ENCODE measurements at regions not wholly inside any gene's neighbourhood (a gene's known extent, or its start where the extent isn't known, plus 50 kb on each side); places are given as distances from the start of the nearest gene placed in this dataset.

DNA sequence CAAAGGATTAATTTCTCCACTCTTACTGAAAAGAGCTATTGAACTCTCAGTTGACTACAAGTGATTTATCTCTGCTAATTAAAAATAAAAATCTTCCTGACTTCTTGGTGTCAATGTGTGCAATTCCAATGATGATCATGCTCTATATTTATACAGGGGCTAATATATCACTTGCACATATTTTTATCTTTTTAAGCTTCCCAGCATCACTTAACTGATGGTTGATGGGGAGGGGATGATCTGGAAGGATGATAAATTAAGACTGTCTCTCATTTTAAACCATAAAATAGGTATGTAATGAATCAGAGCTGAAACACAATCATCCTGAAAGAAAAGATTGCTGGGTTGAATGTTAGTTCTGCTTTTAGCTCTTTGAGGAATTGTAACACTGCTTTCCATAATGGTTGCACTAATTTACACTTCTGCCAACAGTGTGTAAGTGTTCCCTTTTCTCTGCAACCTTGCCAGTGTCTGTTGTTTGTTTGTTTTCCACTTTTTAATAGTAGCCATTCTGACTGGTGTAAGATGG, 169.6 kb upstream of the ECI2 start:
- TF ChIP-seq, protein P1, sequence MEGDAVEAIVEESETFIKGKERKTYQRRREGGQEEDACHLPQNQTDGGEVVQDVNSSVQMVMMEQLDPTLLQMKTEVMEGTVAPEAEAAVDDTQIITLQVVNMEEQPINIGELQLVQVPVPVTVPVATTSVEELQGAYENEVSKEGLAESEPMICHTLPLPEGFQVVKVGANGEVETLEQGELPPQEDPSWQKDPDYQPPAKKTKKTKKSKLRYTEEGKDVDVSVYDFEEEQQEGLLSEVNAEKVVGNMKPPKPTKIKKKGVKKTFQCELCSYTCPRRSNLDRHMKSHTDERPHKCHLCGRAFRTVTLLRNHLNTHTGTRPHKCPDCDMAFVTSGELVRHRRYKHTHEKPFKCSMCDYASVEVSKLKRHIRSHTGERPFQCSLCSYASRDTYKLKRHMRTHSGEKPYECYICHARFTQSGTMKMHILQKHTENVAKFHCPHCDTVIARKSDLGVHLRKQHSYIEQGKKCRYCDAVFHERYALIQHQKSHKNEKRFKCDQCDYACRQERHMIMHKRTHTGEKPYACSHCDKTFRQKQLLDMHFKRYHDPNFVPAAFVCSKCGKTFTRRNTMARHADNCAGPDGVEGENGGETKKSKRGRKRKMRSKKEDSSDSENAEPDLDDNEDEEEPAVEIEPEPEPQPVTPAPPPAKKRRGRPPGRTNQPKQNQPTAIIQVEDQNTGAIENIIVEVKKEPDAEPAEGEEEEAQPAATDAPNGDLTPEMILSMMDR (IDR thresholded peaks at IDR 0.05; ENCODE audit: insufficient read depth, low read length, missing control alignments), result no peak
- ChIA-PET CTCF (interaction anchor here (1.2 kb wide), 1 partner anchor 633 kb away, joined by 3 read pairs; no protein-coding TSS in a partner anchor), POLR2A (no interaction called here)
- DNase-seq (ENCODE audit: low read depth, low spot score), result no peak
- no peak overlapping the region for H3K4me3 ChIP-seq (ENCODE audit: low read depth, low read length)

DNA sequence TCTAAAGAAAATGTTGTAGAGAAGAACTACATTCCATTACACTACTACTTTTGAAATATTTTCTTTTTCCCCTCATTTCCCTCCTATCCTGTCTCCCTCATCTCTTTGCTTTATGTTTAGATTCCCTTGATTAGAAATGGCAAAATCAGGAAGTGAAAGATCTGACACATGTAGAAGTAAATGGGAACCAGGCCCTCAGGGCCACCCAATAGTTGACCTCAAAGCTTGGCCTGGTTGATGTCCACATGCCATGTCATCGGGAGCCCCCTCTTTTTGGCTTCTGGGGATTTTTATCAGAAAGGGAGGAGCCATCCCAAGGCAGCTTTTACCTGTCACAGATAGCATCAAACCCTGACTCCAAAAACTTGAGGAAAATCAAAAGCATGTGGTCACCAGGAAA, 168.3 kb upstream of the ECI2 start:
- TF ChIP-seq, protein P1 (IDR thresholded peaks at IDR 0.05; ENCODE audit: insufficient read depth, low read length, missing control alignments), result no peak
- H3K4me3 ChIP-seq (ENCODE audit: low read depth, low read length), result no peak overlapping the region
- ChIA-PET CTCF (interaction anchor here (1.3 to 1.8 kb wide), 4 partner anchors 8 to 727 kb away, joined by 3 to 5 read pairs (median 4); no protein-coding TSS in a partner anchor), POLR2A (no interaction called here)
- DNase-seq (ENCODE audit: low read depth, low spot score), result no peak

- POLR2A ChIA-PET, result interaction anchor here (0.7 kb wide), 1 partner anchor 556 kb away, joined by 4 read pairs; no protein-coding TSS in a partner anchor
- CTCF ChIA-PET, result interaction anchor here (0.6 to 1.8 kb wide), 6 partner anchors 9 to 728 kb away, joined by 3 to 5 read pairs (median 4); no protein-coding TSS in a partner anchor
- TF ChIP-seq, protein P1 (IDR thresholded peaks at IDR 0.05; ENCODE audit: insufficient read depth, low read length, missing control alignments), result no peak
- no peak overlapping the region for H3K4me3 ChIP-seq (ENCODE audit: low read depth, low read length)
- DNase-seq (ENCODE audit: low read depth, low spot score), result no peak
Observed at GRCh38 chr6:4302524-4302923, 167.1 kb upstream of the ECI2 start.

- TF ChIP-seq, protein P1 (IDR thresholded peaks at IDR 0.05; ENCODE audit: insufficient read depth, low read length, missing control alignments), result no peak
- no peak for DNase-seq (ENCODE audit: low read depth, low spot score)
- H3K4me3 ChIP-seq (ENCODE audit: low read depth, low read length), result no peak overlapping the region
- POLR2A ChIA-PET, result interaction anchor here (0.7 kb wide), 1 partner anchor 557 kb away, joined by 4 read pairs; no protein-coding TSS in a partner anchor
- CTCF ChIA-PET, result interaction anchor here (0.6 kb wide), 1 partner anchor 12 kb away, joined by 3 read pairs; no protein-coding TSS in a partner anchor
Observed at GRCh38 chr6:4301871-4302270, 166.5 kb upstream of the ECI2 start.

DNA sequence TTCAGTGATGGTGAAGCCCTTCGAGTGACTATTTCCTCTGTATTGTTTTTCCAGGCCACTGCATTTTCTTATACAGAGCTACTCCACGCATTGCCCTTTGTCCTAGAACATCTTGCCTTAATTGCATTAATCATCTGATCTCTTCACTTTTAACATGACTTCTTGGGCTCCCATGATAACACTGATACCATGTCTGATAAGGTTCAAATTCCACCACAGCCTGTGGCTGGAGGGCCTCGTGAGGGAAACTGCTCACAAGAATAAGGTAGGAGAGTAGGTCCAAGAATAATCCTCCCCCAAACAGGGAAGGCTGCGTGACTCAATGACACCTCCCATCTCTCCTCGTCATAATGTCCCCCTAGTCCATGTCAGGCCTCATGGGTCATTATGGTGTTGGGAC, 165.5 kb upstream of the ECI2 start:
- POLR2A ChIA-PET, result no interaction called here
- H3K4me3 ChIP-seq (ENCODE audit: low read depth, low read length), result no peak overlapping the region
- DNase-seq (ENCODE audit: low read depth, low spot score), result no peak
- CTCF ChIA-PET, result no interaction called here
- TF ChIP-seq, protein P1 (IDR thresholded peaks at IDR 0.05; ENCODE audit: insufficient read depth, low read length, missing control alignments), result no peak

DNA sequence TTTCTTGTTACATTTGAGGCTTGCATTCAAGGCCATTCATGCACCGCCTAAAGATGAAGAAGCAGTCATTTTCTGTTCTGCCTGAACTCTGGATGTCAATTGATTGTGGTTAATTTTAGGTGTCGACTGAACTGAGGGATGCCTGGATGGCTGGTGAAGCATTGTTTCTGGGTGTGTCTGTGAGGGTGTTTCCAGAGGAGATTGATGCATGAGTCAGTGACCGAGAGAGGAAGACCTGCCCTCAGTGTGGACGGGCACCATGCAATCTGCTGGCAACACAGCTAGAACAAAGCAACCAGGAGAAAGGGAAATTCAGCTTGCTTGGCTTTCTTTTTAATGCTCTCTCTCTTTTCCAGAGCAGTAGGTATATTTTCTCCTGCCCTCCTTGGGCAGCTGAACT, 164.1 kb upstream of the ECI2 start:
- DNase-seq (ENCODE audit: low read depth, low spot score), result no peak
- POLR2A ChIA-PET, result no interaction called here
- TF ChIP-seq, protein P1 (IDR thresholded peaks at IDR 0.05; ENCODE audit: insufficient read depth, low read length, missing control alignments), result no peak

More for the DNA sequence above, 164.1 kb upstream of the ECI2 start:
- H3K4me3 ChIP-seq (ENCODE audit: low read depth, low read length), result no peak overlapping the region
- CTCF ChIA-PET, result interaction anchor here (0.7 kb wide), 1 partner anchor 644 kb away, joined by 3 read pairs; no protein-coding TSS in a partner anchor
